B cell (primary cell): ENCODE measurements at regions not wholly inside any gene's neighbourhood (a gene's known extent, or its start where the extent isn't known, plus 50 kb on each side); places are given as distances from the start of the nearest gene placed in this dataset.

ENCODE experiments used
- CTCF ChIP-seq: fragments of 200-600 bp; IDR thresholded peaks from one replicate; pipeline ENCODE4 v1.8.0; 2022; ENCODE audit warnings: antibody characterized with exemption, mild to moderate bottlenecking
- EZH2 ChIP-seq: IDR thresholded peaks from 2 replicates; pipeline ENCODE4 v1.6.1; 2012; ENCODE audit warnings: borderline replicate concordance, low read depth, mild to moderate bottlenecking, moderate library complexity, low read length; ENCODE audit not compliant: insufficient read depth, poor library complexity, severe bottlenecking

GRCh38 chrX:20594985-20595384, 328.3 kb upstream of the RPS6KA3 start:
- TF ChIP-seq CTCF (no peak), EZH2 (no peak)
